Neural cell (in vitro differentiated cells): ENCODE measurements at regions not wholly inside any gene's neighbourhood (a gene's known extent, or its start where the extent isn't known, plus 50 kb on each side); places are given as distances from the start of the nearest gene placed in this dataset.

ENCODE experiments used
- H2AFZ ChIP-seq: fragments of 200-600, 300-800 bp; sonication (generic), shearing (Covaris generic); 2 replicates; pipeline ENCODE4 v1.6.0; 2014; ENCODE audit warnings: low read depth, mild to moderate bottlenecking, antibody characterized with exemption, low read length, moderate library complexity
- H3F3A ChIP-seq: fragments of 200-600 bp; shearing (Covaris generic); 2 replicates; pipeline ENCODE4 v1.6.1; 2016; ENCODE audit warnings: mild to moderate bottlenecking, moderate library complexity, mixed read lengths, antibody characterized with exemption, low read length; ENCODE audit not compliant: insufficient read depth, poor library complexity, severe bottlenecking
- H3K27ac ChIP-seq: fragments of 200-600, 300-800 bp; sonication (generic), shearing (Covaris generic); 2 replicates; pipeline ENCODE4 v1.5.1; 2014; ENCODE audit warnings: mild to moderate bottlenecking, low read length, moderate library complexity
- H3K27me3 ChIP-seq: fragments of 300-800, 200-600 bp; sonication (generic), shearing (Covaris generic); 2 replicates; pipeline ENCODE4 v1.6.0; 2014; ENCODE audit warnings: mild to moderate bottlenecking, low read depth, low read length, moderate library complexity; ENCODE audit not compliant: insufficient read depth
- H3K36me3 ChIP-seq: fragments of 300-800, 200-600 bp; sonication (generic), shearing (Covaris generic); 2 replicates; pipeline ENCODE4 v1.5.1; 2014; ENCODE audit warnings: mild to moderate bottlenecking, antibody characterized with exemption, low read length, moderate library complexity; ENCODE audit not compliant: insufficient read depth
- H3K4me2 ChIP-seq: fragments of 300-800, 200-600 bp; sonication (generic), shearing (Covaris generic); 2 replicates; pipeline ENCODE4 v1.6.0; 2014; ENCODE audit warnings: mild to moderate bottlenecking, low read length
- H3K4me3 ChIP-seq: fragments of 300-800, 200-600 bp; sonication (generic), shearing (Covaris generic); 2 replicates; pipeline ENCODE4 v1.5.1; 2014; ENCODE audit warnings: mild to moderate bottlenecking, low read length, moderate library complexity
- H3K79me2 ChIP-seq: fragments of 200-600 bp; shearing (Covaris generic); replicated peaks from 2 replicates; pipeline ENCODE4 v1.6.0; 2014; ENCODE audit warnings: mild to moderate bottlenecking, low read length, moderate library complexity; ENCODE audit not compliant: insufficient read depth
- H3K9ac ChIP-seq: fragments of 300-800, 200-600 bp; sonication (generic), shearing (Covaris generic); 2 replicates; pipeline ENCODE4 v1.6.1; 2016; ENCODE audit warnings: mild to moderate bottlenecking, low read length, mixed read lengths
- H3K9me2 ChIP-seq: fragments of 200-600 bp; shearing (Covaris generic); 2 replicates; pipeline ENCODE4 v1.6.1; 2016; ENCODE audit warnings: mild to moderate bottlenecking, low read length, mixed read lengths; ENCODE audit not compliant: insufficient read depth
- H3K9me3 ChIP-seq: fragments of 200-600, 300-800 bp; sonication (generic), shearing (Covaris generic); 2 replicates; pipeline ENCODE4 v1.6.1; 2016; ENCODE audit warnings: mild to moderate bottlenecking, mixed run types, low read length, moderate library complexity, mixed read lengths
- H4K20me1 ChIP-seq: fragments of 200-600 bp; shearing (Covaris generic); 2 replicates; pipeline ENCODE4 v1.6.1; 2016; ENCODE audit warnings: mild to moderate bottlenecking, mixed run types; ENCODE audit not compliant: insufficient read depth
- CTCF ChIP-seq: fragments of 450-650 bp; IDR thresholded peaks from 2 replicates; pipeline ENCODE4 v1.5.1; 2014; ENCODE audit warnings: antibody characterized with exemption, mild to moderate bottlenecking, moderate library complexity; ENCODE audit not compliant: poor library complexity, severe bottlenecking
- EP300 ChIP-seq: fragments of 450-650 bp; conservative IDR thresholded peaks from 2 replicates; pipeline ENCODE4 v1.6.1; 2014; ENCODE audit warnings: antibody characterized with exemption, mild to moderate bottlenecking, moderate library complexity; ENCODE audit not compliant: poor library complexity, severe bottlenecking
- EZH2 ChIP-seq: fragments of 200-600, 300-800 bp; shearing (Covaris generic), sonication (generic); IDR thresholded peaks from 2 replicates; pipeline ENCODE4 v1.6.1; 2014; ENCODE audit warnings: antibody characterized with exemption, low read length, borderline replicate concordance, mild to moderate bottlenecking; ENCODE audit not compliant: insufficient read depth, poor library complexity, severe bottlenecking
- MXI1 ChIP-seq: fragments of 450-650 bp; conservative IDR thresholded peaks from 2 replicates; pipeline ENCODE4 v1.6.1; 2014; ENCODE audit warnings: antibody characterized with exemption, mild to moderate bottlenecking; ENCODE audit not compliant: poor library complexity, severe bottlenecking
- POLR2AphosphoS5 ChIP-seq: IDR thresholded peaks from 2 replicates; pipeline ENCODE4 v1.6.1; 2012
- RAD21 ChIP-seq: fragments of 450-650 bp; conservative IDR thresholded peaks from 2 replicates; pipeline ENCODE4 v1.6.1; 2014; ENCODE audit warnings: antibody characterized with exemption, mild to moderate bottlenecking, moderate library complexity
- REST ChIP-seq: IDR thresholded peaks from 2 replicates; pipeline ENCODE4 v1.6.1; 2012; ENCODE audit warnings: borderline replicate concordance
- SMC3 ChIP-seq: fragments of 450-650 bp; conservative IDR thresholded peaks from 2 replicates; pipeline ENCODE4 v1.6.1; 2014; ENCODE audit warnings: antibody characterized with exemption, mild to moderate bottlenecking, moderate library complexity; ENCODE audit not compliant: poor library complexity
- TAF1 ChIP-seq: IDR thresholded peaks from 2 replicates; pipeline ENCODE4 v1.6.1; 2012; ENCODE audit warnings: low read depth

- H4K20me1 ChIP-seq, result no peaks in the 10 kb centered on the region
- no peak for TF ChIP-seq EZH2
- no peak for TF ChIP-seq SMC3
- no peak for TF ChIP-seq TAF1
- no peak for TF ChIP-seq POLR2AphosphoS5
- no peak for TF ChIP-seq RAD21
- TF ChIP-seq CTCF, result no peak
- no peaks in the 10 kb centered on the region for H3K27me3 ChIP-seq
Observed at GRCh38 chr5:53233645-53234405, 124.3 kb upstream of the MOCS2 start.

GRCh38 chr5:53236683-53237082, 127.1 kb upstream of the MOCS2 start:
- Histone ChIP-seq H3F3A (no peaks in the 10 kb centered on the region), H3K9me3 (no peaks in the 10 kb centered on the region), H3K4me2 (no peak overlapping the region), H3K9ac (no peak overlapping the region), H4K20me1 (no peaks in the 10 kb centered on the region), H3K79me2 (no peaks in the 10 kb centered on the region), H3K27ac (no peak overlapping the region), H3K4me3 (no peak overlapping the region), H3K27me3 (no peaks in the 10 kb centered on the region), H2AFZ (no peak overlapping the region), H3K36me3 (no peaks in the 10 kb centered on the region), H3K9me2 (no peaks in the 10 kb centered on the region)
- no peak for TF ChIP-seq POLR2AphosphoS5
- TF ChIP-seq TAF1, result no peak
- TF ChIP-seq SMC3, result no peak
- no peak for TF ChIP-seq REST
- no peak for TF ChIP-seq EZH2
- TF ChIP-seq CTCF, result no peak
- TF ChIP-seq EP300, result no peak
- TF ChIP-seq MXI1, result no peak
- TF ChIP-seq RAD21, result no peak

More at GRCh38 chr5:53233645-53234405, 124.3 kb upstream of the MOCS2 start:
- H3K4me3 ChIP-seq, result no peak overlapping the region
- no peak overlapping the region for H3K27ac ChIP-seq
- no peaks in the 10 kb centered on the region for H3K9me2 ChIP-seq
- no peaks in the 10 kb centered on the region for H3F3A ChIP-seq
- no peaks in the 10 kb centered on the region for H3K79me2 ChIP-seq
- no peak overlapping the region for H3K4me2 ChIP-seq
- no peak overlapping the region for H3K9ac ChIP-seq
- H3K9me3 ChIP-seq, result no peaks in the 10 kb centered on the region
- H3K36me3 ChIP-seq, result no peaks in the 10 kb centered on the region
- H2AFZ ChIP-seq, result no peak overlapping the region
